Tibial artery (tissue), 4 donors: ENCODE measurements at regions not wholly inside any gene's neighbourhood (a gene's known extent, or its start where the extent isn't known, plus 50 kb on each side); places are given as distances from the start of the nearest gene placed in this dataset.

ENCODE experiments used
- DNase-seq, 2 donors: peaks; one replicate each; pipeline ENCODE4 v3.0.0-alpha.2; 2019
- H3K27ac ChIP-seq, 2 donors: fragments of 200-600 bp; sonication (generic) in 1 of 2; 1 replicate in 1 of 2; 2 replicates in 1 of 2; pipeline ENCODE4 v1.5.1; 2018 to 2019; ENCODE audit warnings: mild to moderate bottlenecking in 1 of 2
- H3K27me3 ChIP-seq, 2 donors: fragments of 200-600 bp; sonication (generic) in 1 of 2; one replicate each; pipeline versions ENCODE4 v1.5.1 to v1.6.0; 2016 to 2019
- H3K36me3 ChIP-seq, 3 donors: fragments of 200-600 bp; sonication (generic) in 2 of 3; one replicate each; pipeline ENCODE4 v1.5.1; 2016 to 2019; ENCODE audit warnings: mild to moderate bottlenecking in 2 of 3
- H3K4me1 ChIP-seq, 4 donors: fragments of 200-600 bp; sonication (generic) in 2 of 4; 1 replicate in 3 of 4; 2 replicates in 1 of 4; pipeline ENCODE4 v1.5.1; 2016 to 2019
- H3K4me3 ChIP-seq, 2 donors: fragments of 200-600 bp; sonication (generic) in 1 of 2; 1 replicate in 1 of 2; 2 replicates in 1 of 2; pipeline ENCODE4 v1.5.1; 2018 to 2019; ENCODE audit warnings: mild to moderate bottlenecking in 2 of 2
- H3K9me3 ChIP-seq, 3 donors: fragments of 200-600 bp; sonication (generic) in 1 of 3; one replicate each; pipeline ENCODE4 v1.5.1; 2016 to 2019
- CTCF ChIP-seq, 2 experiments: fragments of 200-600 bp in 1 of 2; fragments of 450-650 bp in 1 of 2; IDR thresholded peaks; one replicate each; pipeline ENCODE4 v1.5.1; 2017 to 2019; ENCODE audit warnings: antibody characterized with exemption in 2 of 2, mild to moderate bottlenecking in 1 of 2, moderate library complexity in 1 of 2
- intact Hi-C: fragments of 100-400 bp; cut with DNase I; formaldehyde crosslinking; loops from one replicate; pipeline ENCODE4 v1.15.0; 2023; ENCODE audit warnings: low total_unique reads

- no peaks in the 10 kb centered on the region for H3K4me1 ChIP-seq
- no peak overlapping the region for H3K4me3 ChIP-seq
- DNase-seq = no peak
- no peaks in the 10 kb centered on the region for H3K9me3 ChIP-seq
- no peaks in the 10 kb centered on the region for H3K27me3 ChIP-seq
- no peak overlapping the region for H3K27ac ChIP-seq
- TF ChIP-seq CTCF (IDR thresholded peaks at IDR 0.05) = no peak
- intact Hi-C loops = no loop called here
- no peaks in the 10 kb centered on the region for H3K36me3 ChIP-seq
These were observed 168.2 kb downstream of the SOX2 start for GRCh38 chr3:181879926-181880325.

- no peak overlapping the region for H3K27ac ChIP-seq
- intact Hi-C loops = no loop called here
- no peaks in the 10 kb centered on the region for H3K4me1 ChIP-seq
- no peaks in the 10 kb centered on the region for H3K27me3 ChIP-seq
- TF ChIP-seq CTCF (IDR thresholded peaks at IDR 0.05) = no peak
- DNase-seq = no peak
- H3K9me3 ChIP-seq = no peaks in the 10 kb centered on the region
- H3K4me3 ChIP-seq = no peak overlapping the region
- no peaks in the 10 kb centered on the region for H3K36me3 ChIP-seq
These were observed 168.6 kb downstream of the SOX2 start for GRCh38 chr3:181880331-181880730.

- no peaks in the 10 kb centered on the region for H3K9me3 ChIP-seq
- no peak for TF ChIP-seq CTCF (IDR thresholded peaks at IDR 0.05)
- H3K36me3 ChIP-seq = no peaks in the 10 kb centered on the region
- H3K4me3 ChIP-seq = no peak overlapping the region
- DNase-seq = no peak
- H3K27me3 ChIP-seq = no peaks in the 10 kb centered on the region
- intact Hi-C loops = no loop called here
- H3K4me1 ChIP-seq = no peaks in the 10 kb centered on the region
- H3K27ac ChIP-seq = no peak overlapping the region
These were observed 170.0 kb downstream of the SOX2 start for GRCh38 chr3:181881749-181882148.

GRCh38 chr3:181885868-181886630 lies 174.3 kb downstream of the SOX2 start:
- no peak for TF ChIP-seq CTCF (IDR thresholded peaks at IDR 0.05)
- intact Hi-C loops = no loop called here
- H3K9me3 ChIP-seq = no peaks in the 10 kb centered on the region
- no peaks in the 10 kb centered on the region for H3K27me3 ChIP-seq
- H3K27ac ChIP-seq = no peak overlapping the region
- no peak overlapping the region for H3K4me3 ChIP-seq
- no peak for DNase-seq
- no peaks in the 10 kb centered on the region for H3K4me1 ChIP-seq
- H3K36me3 ChIP-seq = no peaks in the 10 kb centered on the region

DNA sequence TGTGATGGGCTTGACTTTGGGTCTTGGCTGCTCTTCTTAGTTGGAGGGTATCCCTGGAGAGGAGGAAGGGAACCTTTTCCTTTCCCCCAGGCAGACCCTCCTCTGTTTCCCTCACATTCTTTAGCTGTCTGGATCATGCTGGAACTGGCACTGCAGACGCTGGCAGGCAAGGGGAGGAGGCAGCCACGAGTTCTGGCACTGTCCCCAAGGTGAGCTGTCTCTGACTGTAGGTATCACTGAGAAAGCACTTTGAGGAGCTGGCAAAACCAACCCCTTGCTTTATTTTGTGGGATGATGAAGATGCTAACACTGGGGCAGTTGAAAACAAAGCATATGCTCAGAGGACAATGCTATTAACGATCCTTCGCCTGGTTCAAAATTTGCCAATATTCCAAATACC lies 175.0 kb downstream of the SOX2 start:
- no peak for DNase-seq

More for the DNA sequence above, 175.0 kb downstream of the SOX2 start:
- no peak overlapping the region for H3K27ac ChIP-seq
- intact Hi-C loops = no loop called here
- no peaks in the 10 kb centered on the region for H3K4me1 ChIP-seq
- H3K36me3 ChIP-seq = no peaks in the 10 kb centered on the region
- H3K9me3 ChIP-seq = no peaks in the 10 kb centered on the region
- no peaks in the 10 kb centered on the region for H3K27me3 ChIP-seq
- no peak for TF ChIP-seq CTCF (IDR thresholded peaks at IDR 0.05)
- H3K4me3 ChIP-seq = no peak overlapping the region
